Left ventricle myocardium superior (tissue), 1 donor: ENCODE measurements at regions not wholly inside any gene's neighbourhood (a gene's known extent, or its start where the extent isn't known, plus 50 kb on each side); places are given as distances from the start of the nearest gene placed in this dataset.

ENCODE experiments used
- ATAC-seq: fragments of 200-7000 bp; cut with Tn5 transposase; one replicate; pipeline ENCODE4 v1.9.1; 2020; ENCODE audit warnings: mild to moderate bottlenecking, moderate library complexity
- DNase-seq: peaks from one replicate; pipeline ENCODE4 v3.0.0-alpha.2; 2020
- intact Hi-C: fragments of 100-400 bp; cut with micrococcal nuclease; formaldehyde crosslinking; loops from one replicate; pipeline ENCODE4 v1.11.0; 2022
- donor health status: DM: no; HTN: yes; CAD: no; lungs with severe emphysema.

- no peak for DNase-seq
- intact Hi-C loops = no loop called here
- no peak for ATAC-seq
These were observed 302.0 kb downstream of the SOX4 start for GRCh38 chr6:21895555-21895954.

- intact Hi-C loops = no loop called here
- ATAC-seq (no peak), DNase-seq (no peak)
These were observed 304.7 kb downstream of the SOX4 start for GRCh38 chr6:21898107-21898796.

- intact Hi-C loops = no loop called here
- no peak for ATAC-seq
These were observed 306.2 kb downstream of the SOX4 start for GRCh38 chr6:21899708-21900107.

GRCh38 chr6:21900730-21901129 lies 307.2 kb downstream of the SOX4 start:
- no peak for ATAC-seq
- intact Hi-C loops = no loop called here
- no peak for DNase-seq

More at GRCh38 chr6:21899708-21900107, 306.2 kb downstream of the SOX4 start:
- no peak for DNase-seq

- ATAC-seq (no peak), DNase-seq (no peak)
- intact Hi-C loops = no loop called here
These were observed 309.1 kb downstream of the SOX4 start for GRCh38 chr6:21902628-21903169.

- DNase-seq = no peak
- no peak for ATAC-seq
- intact Hi-C loops = no loop called here
These were observed 312.0 kb downstream of the SOX4 start for GRCh38 chr6:21905531-21905930.

GRCh38 chr6:21906826-21907225 lies 313.3 kb downstream of the SOX4 start:
- intact Hi-C loops = no loop called here
- ATAC-seq (no peak), DNase-seq (no peak)

- intact Hi-C loops = no loop called here
- no peak for ATAC-seq
These were observed 313.7 kb downstream of the SOX4 start for GRCh38 chr6:21907291-21907690.

GRCh38 chr6:21908161-21908848 lies 314.8 kb downstream of the SOX4 start:
- ATAC-seq (no peak), DNase-seq (no peak)
- intact Hi-C loops = no loop called here

More at GRCh38 chr6:21907291-21907690, 313.7 kb downstream of the SOX4 start:
- no peak for DNase-seq

- intact Hi-C loops = no loop called here
- ATAC-seq = no peak
- DNase-seq = no peak
These were observed 315.8 kb downstream of the SOX4 start for GRCh38 chr6:21909321-21909720.

GRCh38 chr6:21911208-21911607 lies 317.7 kb downstream of the SOX4 start:
- intact Hi-C loops = no loop called here
- no peak for DNase-seq
- no peak for ATAC-seq

GRCh38 chr6:21912151-21912832 lies 318.7 kb downstream of the SOX4 start:
- intact Hi-C loops = no loop called here
- ATAC-seq (no peak), DNase-seq (no peak)

- DNase-seq = peak; percentile 75
- ATAC-seq = no peak
These were observed 320.8 kb downstream of the SOX4 start for GRCh38 chr6:21914121-21914973.

GRCh38 chr6:21915707-21916260 lies 322.2 kb downstream of the SOX4 start:
- intact Hi-C loops = no loop called here
- ATAC-seq (peak; percentile 22), DNase-seq (no peak)

More at GRCh38 chr6:21914121-21914973, 320.8 kb downstream of the SOX4 start:
- intact Hi-C loops = no loop called here

- ATAC-seq = no peak
- DNase-seq = no peak
- intact Hi-C loops = no loop called here
These were observed 324.5 kb downstream of the SOX4 start for GRCh38 chr6:21918041-21918440.

GRCh38 chr6:21918666-21919065 lies 325.1 kb downstream of the SOX4 start:
- ATAC-seq (no peak), DNase-seq (no peak)
- intact Hi-C loops = no loop called here

GRCh38 chr6:21922086-21922485 lies 328.5 kb downstream of the SOX4 start:
- ATAC-seq = no peak
- no peak for DNase-seq
- intact Hi-C loops = no loop called here

GRCh38 chr6:21924002-21924401 lies 330.5 kb downstream of the SOX4 start:
- no peak for DNase-seq
- intact Hi-C loops = no loop called here
- ATAC-seq = no peak

- intact Hi-C loops = no loop called here
- no peak for DNase-seq
These were observed 335.3 kb downstream of the SOX4 start for GRCh38 chr6:21928827-21929226.

More at GRCh38 chr6:21928827-21929226, 335.3 kb downstream of the SOX4 start:
- ATAC-seq = no peak
